ENCODE measurements at regions not wholly inside any gene's neighbourhood (a gene's known extent, or its start where the extent isn't known, plus 50 kb on each side); places are given as distances from the start of the nearest gene placed in this dataset.

- H3K4me3 Mint-ChIP-seq, result no peak overlapping the region
- DNase-seq (no peak), ATAC-seq (no peak)
- no peaks in the 10 kb centered on the region for H3K4me1 Mint-ChIP-seq
- no peak overlapping the region for H3K27ac Mint-ChIP-seq
- H3K27me3 Mint-ChIP-seq, result no peaks in the 10 kb centered on the region
- H3K36me3 Mint-ChIP-seq (ENCODE audit: low read depth), result no peaks in the 10 kb centered on the region
- H3K9me3 Mint-ChIP-seq (ENCODE audit: low read depth), result peaks cover 11% of the 10 kb centered on the region
- CTCF ChIA-PET, result no interaction called here
- intact Hi-C loops (cut with DNase I, micrococcal nuclease), result loop anchor here in 1 of 2 experiments (10.0 kb wide), 1 partner anchor 50 kb away; no protein-coding TSS in a partner anchor
- POLR2A ChIA-PET, result no interaction called here
Measured at GRCh38 chr16:62194828-62195227, 158.6 kb upstream of the CDH8 start.

GRCh38 chr16:62190426-62190825 lies 154.2 kb upstream of the CDH8 start:
- ATAC-seq, result no peak
- Mint-ChIP-seq H3K36me3 (ENCODE audit: low read depth) (no peaks in the 10 kb centered on the region), H3K9me3 (ENCODE audit: low read depth) (peaks cover 11% of the 10 kb centered on the region), H3K27ac (no peak overlapping the region), H3K27me3 (no peaks in the 10 kb centered on the region), H3K4me1 (no peaks in the 10 kb centered on the region), H3K4me3 (no peak overlapping the region)
- POLR2A ChIA-PET, result no interaction called here
- CTCF ChIA-PET, result no interaction called here
- DNase-seq, result no peak
- intact Hi-C loops (cut with DNase I, micrococcal nuclease), result loop anchor here in 1 of 2 experiments (10.0 kb wide), 1 partner anchor 54 kb away; no protein-coding TSS in a partner anchor

GRCh38 chr16:62177351-62178203 lies 141.3 kb upstream of the CDH8 start:
- intact Hi-C loops (cut with DNase I, micrococcal nuclease), result no loop called here
- Mint-ChIP-seq H3K9me3 (ENCODE audit: low read depth) (peaks cover 13% of the 10 kb centered on the region), H3K4me1 (no peaks in the 10 kb centered on the region), H3K27ac (no peak overlapping the region), H3K4me3 (no peak overlapping the region), H3K36me3 (ENCODE audit: low read depth) (no peaks in the 10 kb centered on the region), H3K27me3 (no peaks in the 10 kb centered on the region)
- CTCF ChIA-PET, result interaction anchor here (0.6 kb wide), 1 partner anchor 277 kb away, joined by 3 read pairs; no protein-coding TSS in a partner anchor
- DNase-seq (no peak), ATAC-seq (no peak)
- POLR2A ChIA-PET, result no interaction called here

GRCh38 chr16:62170642-62171041 lies 134.4 kb upstream of the CDH8 start:
- ChIA-PET CTCF (no interaction called here), POLR2A (no interaction called here)
- Mint-ChIP-seq H3K4me3 (no peak overlapping the region), H3K36me3 (ENCODE audit: low read depth) (no peaks in the 10 kb centered on the region), H3K27me3 (no peaks in the 10 kb centered on the region), H3K9me3 (ENCODE audit: low read depth) (peaks cover 27% of the 10 kb centered on the region), H3K4me1 (no peaks in the 10 kb centered on the region), H3K27ac (no peak overlapping the region)
- no peak for ATAC-seq
- DNase-seq, result no peak
- intact Hi-C loops (cut with DNase I, micrococcal nuclease), result no loop called here

- H3K4me3 Mint-ChIP-seq, result no peak overlapping the region
- no peaks in the 10 kb centered on the region for H3K4me1 Mint-ChIP-seq
- CTCF ChIA-PET, result no interaction called here
- intact Hi-C loops (cut with DNase I, micrococcal nuclease), result no loop called here
- H3K27me3 Mint-ChIP-seq, result no peaks in the 10 kb centered on the region
- POLR2A ChIA-PET, result no interaction called here
- no peak overlapping the region for H3K27ac Mint-ChIP-seq
- peaks cover 26% of the 10 kb centered on the region for H3K9me3 Mint-ChIP-seq (ENCODE audit: low read depth)
- no peaks in the 10 kb centered on the region for H3K36me3 Mint-ChIP-seq (ENCODE audit: low read depth)
- DNase-seq (no peak), ATAC-seq (no peak)
Measured at GRCh38 chr16:62167551-62167950, 131.3 kb upstream of the CDH8 start.

- H3K36me3 Mint-ChIP-seq (ENCODE audit: low read depth), result no peaks in the 10 kb centered on the region
- H3K27me3 Mint-ChIP-seq, result no peaks in the 10 kb centered on the region
- no peak for ATAC-seq
Measured at GRCh38 chr16:62157544-62157943, 121.3 kb upstream of the CDH8 start.

GRCh38 chr16:62156971-62157370 lies 120.7 kb upstream of the CDH8 start:
- no peaks in the 10 kb centered on the region for H3K9me3 Mint-ChIP-seq (ENCODE audit: low read depth)
- no peak overlapping the region for H3K27ac Mint-ChIP-seq

More at GRCh38 chr16:62157544-62157943, 121.3 kb upstream of the CDH8 start:
- POLR2A ChIA-PET, result no interaction called here
- intact Hi-C loops (cut with DNase I, micrococcal nuclease), result no loop called here
- Mint-ChIP-seq H3K4me1 (no peaks in the 10 kb centered on the region), H3K9me3 (ENCODE audit: low read depth) (no peaks in the 10 kb centered on the region), H3K27ac (no peak overlapping the region), H3K4me3 (no peak overlapping the region)
- no peak for DNase-seq
- CTCF ChIA-PET, result no interaction called here

GRCh38 chr16:62149631-62150030 lies 113.4 kb upstream of the CDH8 start:
- no peaks in the 10 kb centered on the region for H3K36me3 Mint-ChIP-seq (ENCODE audit: low read depth)
- no peak overlapping the region for H3K27ac Mint-ChIP-seq
- H3K4me3 Mint-ChIP-seq, result no peak overlapping the region
- intact Hi-C loops (cut with DNase I, micrococcal nuclease), result no loop called here
- ATAC-seq (no peak), DNase-seq (no peak)
- H3K4me1 Mint-ChIP-seq, result no peaks in the 10 kb centered on the region
- peaks cover 11% of the 10 kb centered on the region for H3K9me3 Mint-ChIP-seq (ENCODE audit: low read depth)
- no peaks in the 10 kb centered on the region for H3K27me3 Mint-ChIP-seq
- POLR2A ChIA-PET, result interaction anchor here (0.7 kb wide), 1 partner anchor 73 kb away, joined by 3 read pairs; no protein-coding TSS in a partner anchor
- CTCF ChIA-PET, result interaction anchor here (1.4 kb wide), 1 partner anchor 29 kb away, joined by 4 read pairs; no protein-coding TSS in a partner anchor

More at GRCh38 chr16:62156971-62157370, 120.7 kb upstream of the CDH8 start:
- ATAC-seq, result no peak
- intact Hi-C loops (cut with DNase I, micrococcal nuclease), result no loop called here
- no peak for DNase-seq
- Mint-ChIP-seq H3K4me1 (no peaks in the 10 kb centered on the region), H3K36me3 (ENCODE audit: low read depth) (no peaks in the 10 kb centered on the region), H3K4me3 (no peak overlapping the region), H3K27me3 (no peaks in the 10 kb centered on the region)
- CTCF ChIA-PET, result no interaction called here
- POLR2A ChIA-PET, result no interaction called here

- ATAC-seq, result no peak
- peaks cover 20% of the 10 kb centered on the region for H3K9me3 Mint-ChIP-seq (ENCODE audit: low read depth)
- no peak for DNase-seq
- no peaks in the 10 kb centered on the region for H3K36me3 Mint-ChIP-seq (ENCODE audit: low read depth)
- ChIA-PET POLR2A (no interaction called here), CTCF (no interaction called here)
- no peak overlapping the region for H3K4me3 Mint-ChIP-seq
- H3K27ac Mint-ChIP-seq, result no peak overlapping the region
- H3K4me1 Mint-ChIP-seq, result no peaks in the 10 kb centered on the region
- intact Hi-C loops (cut with DNase I, micrococcal nuclease), result no loop called here
- no peaks in the 10 kb centered on the region for H3K27me3 Mint-ChIP-seq
Measured at GRCh38 chr16:62137996-62138395, 101.8 kb upstream of the CDH8 start.

GRCh38 chr16:62135911-62136310 lies 99.7 kb upstream of the CDH8 start:
- intact Hi-C loops (cut with DNase I, micrococcal nuclease), result no loop called here
- CTCF ChIA-PET, result no interaction called here
- H3K27ac Mint-ChIP-seq, result no peak overlapping the region
- H3K4me1 Mint-ChIP-seq, result no peaks in the 10 kb centered on the region
- ATAC-seq (no peak), DNase-seq (no peak)
- POLR2A ChIA-PET, result no interaction called here
- H3K4me3 Mint-ChIP-seq, result no peak overlapping the region
- peaks cover 29% of the 10 kb centered on the region for H3K9me3 Mint-ChIP-seq (ENCODE audit: low read depth)
- H3K36me3 Mint-ChIP-seq (ENCODE audit: low read depth), result no peaks in the 10 kb centered on the region
- no peaks in the 10 kb centered on the region for H3K27me3 Mint-ChIP-seq

- Mint-ChIP-seq H3K27ac (no peak overlapping the region), H3K4me1 (no peaks in the 10 kb centered on the region)
- no peak for ATAC-seq
Measured at GRCh38 chr16:62135446-62135845, 99.2 kb upstream of the CDH8 start.

GRCh38 chr16:62130101-62130500 lies 93.9 kb upstream of the CDH8 start:
- H3K27me3 Mint-ChIP-seq, result no peaks in the 10 kb centered on the region
- H3K4me3 Mint-ChIP-seq, result no peak overlapping the region
- H3K36me3 Mint-ChIP-seq (ENCODE audit: low read depth), result no peaks in the 10 kb centered on the region
- ChIA-PET CTCF (no interaction called here), POLR2A (no interaction called here)
- intact Hi-C loops (cut with DNase I, micrococcal nuclease), result no loop called here
- no peak overlapping the region for H3K27ac Mint-ChIP-seq
- peaks cover 17% of the 10 kb centered on the region for H3K9me3 Mint-ChIP-seq (ENCODE audit: low read depth)
- DNase-seq (no peak), ATAC-seq (no peak)
- H3K4me1 Mint-ChIP-seq, result no peaks in the 10 kb centered on the region

More at GRCh38 chr16:62135446-62135845, 99.2 kb upstream of the CDH8 start:
- CTCF ChIA-PET, result no interaction called here
- H3K9me3 Mint-ChIP-seq (ENCODE audit: low read depth), result peaks cover 28% of the 10 kb centered on the region
- no peak overlapping the region for H3K4me3 Mint-ChIP-seq
- intact Hi-C loops (cut with DNase I, micrococcal nuclease), result no loop called here
- no peak for DNase-seq
- POLR2A ChIA-PET, result no interaction called here
- no peaks in the 10 kb centered on the region for H3K36me3 Mint-ChIP-seq (ENCODE audit: low read depth)
- no peaks in the 10 kb centered on the region for H3K27me3 Mint-ChIP-seq
